Type B pancreatic cell (in vitro differentiated cells): ENCODE measurements at regions not wholly inside any gene's neighbourhood (a gene's known extent, or its start where the extent isn't known, plus 50 kb on each side); places are given as distances from the start of the nearest gene placed in this dataset.
A peak's percentile ranks its signal among the peaks of the same experiment; 100 is the strongest.

ENCODE experiments used
- DNase-seq: peaks from one replicate; pipeline ENCODE4 v3.0.0; 2021; ENCODE audit warnings: mixed read lengths; ENCODE audit not compliant: unreplicated experiment; ENCODE audit errors: extremely low spot score
- H3K27ac Mint-ChIP-seq: 2 replicates; pipeline ENCODE4 v1.8.0; 2021; ENCODE audit warnings: mild to moderate bottlenecking, mixed read lengths
- H3K27me3 Mint-ChIP-seq: 2 replicates; pipeline ENCODE4 v1.8.0; 2021; ENCODE audit warnings: mixed read lengths
- H3K36me3 Mint-ChIP-seq: 2 replicates; pipeline ENCODE4 v1.8.0; 2021; ENCODE audit warnings: mixed read lengths
- H3K4me1 Mint-ChIP-seq: one replicate; pipeline ENCODE4 v1.8.0; 2021; ENCODE audit warnings: mixed read lengths; ENCODE audit not compliant: unreplicated experiment
- H3K4me3 Mint-ChIP-seq: 2 replicates; pipeline ENCODE4 v1.8.0; 2021; ENCODE audit warnings: mild to moderate bottlenecking, mixed read lengths
- H3K9me3 Mint-ChIP-seq: 2 replicates; pipeline ENCODE4 v1.8.0; 2021; ENCODE audit warnings: mixed read lengths
- TF ChIP-seq, protein P1 (sequence below): fragments of 200-600 bp; sonication (generic); conservative IDR thresholded peaks from 2 replicates; pipeline ENCODE4 v1.5.0; 2021; ENCODE audit warnings: antibody characterized with exemption, mild to moderate bottlenecking

GRCh38 chr5:92916036-92916435 is 665.0 kb downstream of the NR2F1-AS1 start:
- Mint-ChIP-seq H3K27ac (no peak overlapping the region), H3K9me3 (no peaks in the 10 kb centered on the region), H3K4me1 (peaks cover 9% of the 10 kb centered on the region), H3K36me3 (no peaks in the 10 kb centered on the region), H3K4me3 (no peak overlapping the region), H3K27me3 (no peaks in the 10 kb centered on the region)
- TF ChIP-seq, protein P1, sequence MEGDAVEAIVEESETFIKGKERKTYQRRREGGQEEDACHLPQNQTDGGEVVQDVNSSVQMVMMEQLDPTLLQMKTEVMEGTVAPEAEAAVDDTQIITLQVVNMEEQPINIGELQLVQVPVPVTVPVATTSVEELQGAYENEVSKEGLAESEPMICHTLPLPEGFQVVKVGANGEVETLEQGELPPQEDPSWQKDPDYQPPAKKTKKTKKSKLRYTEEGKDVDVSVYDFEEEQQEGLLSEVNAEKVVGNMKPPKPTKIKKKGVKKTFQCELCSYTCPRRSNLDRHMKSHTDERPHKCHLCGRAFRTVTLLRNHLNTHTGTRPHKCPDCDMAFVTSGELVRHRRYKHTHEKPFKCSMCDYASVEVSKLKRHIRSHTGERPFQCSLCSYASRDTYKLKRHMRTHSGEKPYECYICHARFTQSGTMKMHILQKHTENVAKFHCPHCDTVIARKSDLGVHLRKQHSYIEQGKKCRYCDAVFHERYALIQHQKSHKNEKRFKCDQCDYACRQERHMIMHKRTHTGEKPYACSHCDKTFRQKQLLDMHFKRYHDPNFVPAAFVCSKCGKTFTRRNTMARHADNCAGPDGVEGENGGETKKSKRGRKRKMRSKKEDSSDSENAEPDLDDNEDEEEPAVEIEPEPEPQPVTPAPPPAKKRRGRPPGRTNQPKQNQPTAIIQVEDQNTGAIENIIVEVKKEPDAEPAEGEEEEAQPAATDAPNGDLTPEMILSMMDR = no peak
- DNase-seq = no peak

- Mint-ChIP-seq H3K27ac (no peak overlapping the region), H3K27me3 (no peaks in the 10 kb centered on the region), H3K36me3 (no peaks in the 10 kb centered on the region), H3K4me3 (no peak overlapping the region), H3K9me3 (no peaks in the 10 kb centered on the region), H3K4me1 (peaks cover 33% of the 10 kb centered on the region)
- TF ChIP-seq, protein P1 = no peak
- DNase-seq = no peak
These were observed 668.7 kb downstream of the NR2F1-AS1 start for GRCh38 chr5:92912283-92912682.

DNA sequence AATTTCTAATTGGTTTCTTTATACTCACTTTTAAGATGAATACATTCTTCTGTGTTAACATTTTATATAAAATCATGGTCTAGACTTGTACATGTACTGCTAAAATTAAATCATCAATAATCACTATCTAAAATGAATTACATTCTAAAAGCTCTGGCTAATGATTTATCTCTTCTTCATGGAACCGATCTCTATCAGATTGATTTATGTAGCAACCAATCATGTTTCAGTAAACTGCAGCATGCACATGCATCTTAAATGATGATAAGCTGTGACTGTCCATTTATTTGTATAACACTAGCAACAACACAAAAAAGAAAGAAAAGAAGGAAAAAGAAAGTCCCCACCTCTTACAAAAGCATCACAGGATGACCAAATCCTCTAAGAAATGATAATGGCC is 669.2 kb downstream of the NR2F1-AS1 start:
- H3K36me3 Mint-ChIP-seq = no peaks in the 10 kb centered on the region
- TF ChIP-seq, protein P1 = no peak
- no peak overlapping the region for H3K27ac Mint-ChIP-seq
- H3K4me1 Mint-ChIP-seq = peaks cover 38% of the 10 kb centered on the region
- no peak for DNase-seq
- no peaks in the 10 kb centered on the region for H3K9me3 Mint-ChIP-seq
- no peak overlapping the region for H3K4me3 Mint-ChIP-seq
- no peaks in the 10 kb centered on the region for H3K27me3 Mint-ChIP-seq

DNA sequence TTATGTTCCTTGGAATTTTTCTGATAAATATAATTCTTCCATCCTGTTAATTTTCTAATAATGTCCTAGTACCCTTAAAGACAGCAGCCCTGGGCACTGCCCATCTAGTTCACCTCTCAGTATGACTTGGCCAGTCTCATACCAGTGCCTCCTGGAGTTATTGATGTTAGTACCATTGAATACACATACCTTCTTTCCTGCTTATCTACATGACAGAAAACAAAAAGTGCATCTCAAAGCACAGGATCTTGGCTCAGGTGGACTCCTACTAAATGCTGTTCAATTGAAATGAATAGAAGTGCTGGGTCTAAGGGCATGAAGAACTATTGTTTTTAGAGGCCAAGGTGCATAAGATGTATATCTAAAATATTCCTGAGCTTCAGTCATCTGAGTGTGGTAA is 669.7 kb downstream of the NR2F1-AS1 start:
- DNase-seq = no peak
- H3K36me3 Mint-ChIP-seq = no peaks in the 10 kb centered on the region
- TF ChIP-seq, protein P1 = no peak
- no peaks in the 10 kb centered on the region for H3K27me3 Mint-ChIP-seq
- no peak overlapping the region for H3K27ac Mint-ChIP-seq
- no peak overlapping the region for H3K4me3 Mint-ChIP-seq
- peaks cover 43% of the 10 kb centered on the region for H3K4me1 Mint-ChIP-seq
- no peaks in the 10 kb centered on the region for H3K9me3 Mint-ChIP-seq

DNA sequence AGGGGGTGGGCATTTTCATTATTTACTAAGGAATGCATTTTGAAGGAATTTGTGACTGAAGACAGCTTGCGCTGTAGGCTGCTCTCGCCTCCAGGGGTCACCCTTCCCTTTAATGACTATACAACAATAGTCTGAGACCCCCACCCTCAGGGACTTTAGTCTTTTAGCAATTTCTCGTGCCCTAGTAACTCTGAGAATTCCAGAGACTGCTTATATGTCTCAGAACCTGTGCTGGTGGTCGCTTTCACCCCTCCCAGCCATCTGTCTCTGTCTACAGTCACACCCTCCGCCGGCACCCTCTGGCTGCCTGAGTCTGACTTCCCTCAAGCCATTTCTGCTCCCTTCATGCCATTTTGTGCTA is 671.4 kb downstream of the NR2F1-AS1 start:
- peak overlapping the region; percentile 27 for H3K4me3 Mint-ChIP-seq

More for the DNA sequence above, 671.4 kb downstream of the NR2F1-AS1 start:
- H3K4me1 Mint-ChIP-seq = peaks cover 44% of the 10 kb centered on the region
- no peak overlapping the region for H3K27ac Mint-ChIP-seq
- H3K27me3 Mint-ChIP-seq = no peaks in the 10 kb centered on the region
- DNase-seq = no peak
- TF ChIP-seq, protein P1 = peak; percentile 88
- H3K9me3 Mint-ChIP-seq = no peaks in the 10 kb centered on the region
- no peaks in the 10 kb centered on the region for H3K36me3 Mint-ChIP-seq
